Head of caudate nucleus (tissue), 42 donors: ENCODE measurements at regions not wholly inside any gene's neighbourhood (a gene's known extent, or its start where the extent isn't known, plus 50 kb on each side); places are given as distances from the start of the nearest gene placed in this dataset.
"Not testable (repeated sequence)": the region's sequence is repeated elsewhere in the genome, so short reads cannot be mapped to it uniquely, and the experiment has no call there.

Experiments
- DNase-seq, 42 donors: peaks; one replicate each; pipeline versions ENCODE4 v3.0.0 to v3.0.0-alpha.2; 2020 to 2021; ENCODE audit warnings: mixed read lengths in 7 of 42
- intact Hi-C: fragments of 100-400 bp; cut with DNase I; formaldehyde crosslinking; loops from one replicate; pipeline ENCODE4 v1.15.0; 2022

DNA sequence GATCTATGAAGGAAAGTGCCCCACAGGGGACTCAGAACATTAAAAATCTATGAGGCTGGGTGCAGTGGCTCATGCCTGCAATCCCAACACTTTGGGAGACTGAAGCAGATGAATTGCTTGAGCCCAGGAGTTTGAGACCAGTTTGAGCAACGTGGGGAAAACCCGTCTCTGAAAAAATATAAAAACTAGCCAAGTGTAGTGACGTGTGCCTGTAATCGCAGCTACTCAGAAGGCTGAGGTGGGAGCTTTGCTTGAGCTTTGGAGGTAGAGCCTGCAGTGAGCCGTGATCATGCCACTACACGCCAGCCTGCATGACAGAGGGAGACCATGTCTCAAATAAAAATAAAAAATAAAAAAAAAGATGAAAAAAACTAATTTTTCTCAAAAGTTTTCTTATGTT lies 1070.6 kb downstream of the PCDH9 start:
- intact Hi-C loops, result no loop called here

DNA sequence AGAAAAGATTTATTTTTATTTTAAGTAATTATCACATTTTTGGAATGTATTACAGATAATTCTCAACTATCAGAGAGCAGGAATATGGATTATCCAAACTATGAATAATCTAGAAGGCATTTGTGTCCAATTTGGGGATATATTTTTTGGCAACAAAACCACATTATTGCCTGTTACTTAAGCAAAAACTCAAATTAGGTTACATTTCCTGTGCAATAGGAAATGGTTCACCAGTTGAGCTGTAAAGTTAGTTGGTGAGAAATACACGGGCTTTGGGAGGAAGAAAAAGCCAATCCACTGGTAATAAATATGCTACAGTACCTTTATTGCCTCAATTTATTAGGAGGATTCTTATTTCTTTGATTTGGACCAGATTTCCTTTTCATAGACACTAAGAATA lies 1075.2 kb downstream of the PCDH9 start:
- DNase-seq, result no peak
- intact Hi-C loops, result no loop called here

More for the DNA sequence above, 1070.6 kb downstream of the PCDH9 start:
- no peak for DNase-seq

- no peak for DNase-seq
- intact Hi-C loops, result no loop called here
Measured at GRCh38 chr13:66154354-66154753, 1075.8 kb downstream of the PCDH9 start.

GRCh38 chr13:66152596-66152995 lies 1077.5 kb downstream of the PCDH9 start:
- intact Hi-C loops, result no loop called here
- DNase-seq, result no peak

DNA sequence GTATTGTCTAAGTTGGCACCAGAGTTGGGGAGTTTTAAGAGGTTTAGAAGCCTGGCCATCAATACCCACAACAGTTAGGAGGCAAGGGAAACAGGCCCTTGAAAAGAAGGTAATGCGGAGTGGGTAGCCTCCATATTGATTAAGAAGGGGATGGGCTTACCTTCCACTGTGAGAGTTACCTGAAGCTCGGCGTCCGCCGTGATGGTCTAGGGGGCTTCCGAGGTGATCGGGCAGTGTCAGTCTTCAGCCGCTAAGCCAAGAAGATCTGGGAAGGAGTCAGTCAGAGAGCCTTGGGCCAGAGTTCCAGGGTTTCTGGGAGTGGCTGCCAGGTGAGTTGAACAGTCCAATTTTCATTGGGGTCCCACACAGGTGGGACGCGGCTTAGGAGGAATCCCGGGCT lies 1085.8 kb downstream of the PCDH9 start:
- DNase-seq, intact Hi-C loops: not testable (repeated sequence)

DNA sequence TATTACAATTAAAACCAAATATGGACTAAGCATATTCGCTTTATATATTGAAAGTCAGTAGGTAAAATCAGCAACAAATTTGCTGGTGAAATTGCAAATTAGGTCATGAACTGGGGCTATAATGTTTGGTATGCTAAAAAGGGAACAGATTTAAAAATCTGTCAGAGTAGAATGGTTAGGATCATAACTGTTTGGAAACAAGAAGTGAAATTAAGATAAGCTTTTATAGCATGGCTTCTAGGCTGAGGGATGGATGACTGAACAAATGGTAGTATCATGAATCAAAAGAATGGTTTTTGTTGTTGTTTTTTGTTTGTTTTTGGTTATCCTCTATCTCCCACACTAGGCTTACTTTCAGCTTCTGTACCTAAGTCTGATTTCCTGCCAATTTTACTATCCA lies 1090.4 kb downstream of the PCDH9 start:
- intact Hi-C loops, result no loop called here
- DNase-seq, result no peak

GRCh38 chr13:66139250-66139649 lies 1090.9 kb downstream of the PCDH9 start:
- intact Hi-C loops, result no loop called here
- DNase-seq, result no peak

- intact Hi-C loops, result no loop called here
Measured at GRCh38 chr13:66138172-66138811, 1091.8 kb downstream of the PCDH9 start.

GRCh38 chr13:66137384-66137783 lies 1092.8 kb downstream of the PCDH9 start:
- no peak for DNase-seq

More at GRCh38 chr13:66138172-66138811, 1091.8 kb downstream of the PCDH9 start:
- no peak for DNase-seq

GRCh38 chr13:66128692-66129269 lies 1101.4 kb downstream of the PCDH9 start:
- intact Hi-C loops, result no loop called here
- no peak for DNase-seq

More at GRCh38 chr13:66137384-66137783, 1092.8 kb downstream of the PCDH9 start:
- intact Hi-C loops, result no loop called here

DNA sequence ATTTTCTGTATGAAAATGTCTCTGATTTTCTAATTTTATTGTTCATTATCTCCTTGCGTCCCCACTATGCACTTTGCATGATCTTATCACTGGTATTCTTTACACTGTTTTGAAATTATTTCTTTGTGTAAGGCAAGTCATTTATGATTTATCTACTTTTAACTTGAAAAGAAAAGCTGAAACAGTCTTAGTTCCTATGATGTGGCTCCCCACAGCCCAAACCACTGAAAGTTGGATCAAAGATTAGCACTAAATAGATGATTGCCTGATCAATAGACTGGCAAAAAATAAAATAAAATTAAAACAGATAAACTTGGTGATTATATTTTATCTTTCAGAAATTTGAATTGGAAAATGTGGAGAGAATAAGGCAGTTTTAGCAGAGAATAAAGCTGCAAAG lies 1101.9 kb downstream of the PCDH9 start:
- intact Hi-C loops, result no loop called here
- no peak for DNase-seq

DNA sequence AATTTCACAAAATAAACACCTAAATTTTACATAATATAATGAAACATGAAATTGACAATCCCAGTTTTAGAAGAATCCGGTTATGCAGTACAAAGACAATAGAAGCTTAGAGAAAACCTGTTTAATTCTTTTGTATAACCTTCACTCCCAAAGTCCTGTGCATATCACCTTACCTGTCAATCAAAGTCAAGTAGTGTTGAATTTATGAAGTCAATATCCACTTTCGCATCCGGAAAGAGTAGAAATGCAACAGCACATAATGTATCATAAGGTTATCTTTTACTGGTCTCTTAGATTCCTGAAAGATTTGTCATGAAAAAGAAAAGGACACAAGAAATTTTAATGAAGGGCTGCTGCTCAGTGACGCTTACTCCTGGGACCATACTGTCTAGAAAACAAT lies 1112.6 kb downstream of the PCDH9 start:
- DNase-seq, result no peak
- intact Hi-C loops, result no loop called here

DNA sequence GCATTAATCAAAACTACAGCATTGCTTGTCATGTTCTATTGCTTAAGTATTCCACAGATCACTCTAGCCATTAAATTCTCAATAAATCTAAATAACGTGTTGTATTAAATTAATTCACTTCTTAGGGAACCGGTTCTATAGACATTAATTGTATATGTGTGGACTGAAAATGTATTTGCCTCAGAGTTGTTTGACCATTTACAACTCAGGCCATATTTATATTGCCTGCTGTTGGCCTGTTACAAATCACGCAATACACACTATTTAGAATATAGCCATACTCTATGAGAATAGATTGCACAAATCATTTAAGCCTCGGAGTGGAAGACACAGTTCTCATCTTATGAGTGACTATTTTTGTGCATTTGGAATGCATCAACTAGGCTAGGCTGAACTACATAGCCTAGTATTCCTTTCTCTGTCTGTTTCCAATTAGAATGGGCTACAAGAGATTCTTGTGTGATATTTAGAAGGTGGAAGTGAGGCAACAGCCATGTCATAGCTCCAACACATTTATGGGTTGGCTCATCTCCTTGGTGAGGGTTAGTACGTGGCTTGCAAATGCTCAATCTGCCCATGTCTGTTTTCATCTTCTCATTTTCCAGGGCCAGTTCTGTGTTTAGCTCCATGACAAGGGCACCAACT lies 1116.1 kb downstream of the PCDH9 start:
- no peak for DNase-seq
- intact Hi-C loops, result no loop called here

GRCh38 chr13:66111628-66112027 lies 1118.5 kb downstream of the PCDH9 start:
- intact Hi-C loops, result no loop called here

DNA sequence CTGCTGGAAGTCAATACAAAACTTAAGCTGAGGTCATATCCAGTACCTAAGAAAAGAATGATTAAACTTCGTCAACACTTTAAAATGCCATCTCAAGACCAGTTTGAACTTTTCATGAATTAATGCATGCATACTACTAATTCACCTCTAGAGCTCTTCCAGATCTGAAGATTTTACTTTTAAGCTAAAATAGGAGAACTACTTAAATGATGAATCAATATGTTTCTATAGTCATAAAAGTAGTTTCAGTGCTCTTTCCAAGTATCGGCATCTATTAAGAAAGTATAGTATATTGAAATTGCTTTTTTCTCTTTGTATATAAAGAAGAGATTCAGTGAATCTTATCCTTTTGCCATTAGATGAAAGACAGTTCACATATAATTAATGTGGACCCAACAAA lies 1123.9 kb downstream of the PCDH9 start:
- intact Hi-C loops, result no loop called here
- no peak for DNase-seq

More at GRCh38 chr13:66111628-66112027, 1118.5 kb downstream of the PCDH9 start:
- DNase-seq, result no peak

DNA sequence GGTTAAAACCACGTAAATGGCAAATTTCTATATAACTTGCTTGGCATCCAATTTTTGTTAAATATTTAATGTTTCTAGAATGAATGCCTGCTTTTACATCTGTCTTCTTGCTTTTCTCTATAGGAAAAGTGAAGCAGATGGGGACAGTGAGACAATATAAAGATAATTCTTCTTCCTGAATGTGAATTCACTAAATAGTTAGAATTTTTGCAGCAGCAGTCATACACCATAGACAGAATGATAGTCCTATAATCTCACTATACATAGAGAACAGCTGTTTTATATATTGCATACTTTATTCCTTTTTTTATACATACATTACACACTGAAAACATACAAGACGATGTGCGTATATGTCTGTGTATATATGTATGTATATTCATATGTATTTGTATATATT lies 1127.3 kb downstream of the PCDH9 start:
- DNase-seq, result no peak
- intact Hi-C loops, result no loop called here

GRCh38 chr13:66099825-66100224 lies 1130.3 kb downstream of the PCDH9 start:
- intact Hi-C loops, result no loop called here
- DNase-seq, result no peak

DNA sequence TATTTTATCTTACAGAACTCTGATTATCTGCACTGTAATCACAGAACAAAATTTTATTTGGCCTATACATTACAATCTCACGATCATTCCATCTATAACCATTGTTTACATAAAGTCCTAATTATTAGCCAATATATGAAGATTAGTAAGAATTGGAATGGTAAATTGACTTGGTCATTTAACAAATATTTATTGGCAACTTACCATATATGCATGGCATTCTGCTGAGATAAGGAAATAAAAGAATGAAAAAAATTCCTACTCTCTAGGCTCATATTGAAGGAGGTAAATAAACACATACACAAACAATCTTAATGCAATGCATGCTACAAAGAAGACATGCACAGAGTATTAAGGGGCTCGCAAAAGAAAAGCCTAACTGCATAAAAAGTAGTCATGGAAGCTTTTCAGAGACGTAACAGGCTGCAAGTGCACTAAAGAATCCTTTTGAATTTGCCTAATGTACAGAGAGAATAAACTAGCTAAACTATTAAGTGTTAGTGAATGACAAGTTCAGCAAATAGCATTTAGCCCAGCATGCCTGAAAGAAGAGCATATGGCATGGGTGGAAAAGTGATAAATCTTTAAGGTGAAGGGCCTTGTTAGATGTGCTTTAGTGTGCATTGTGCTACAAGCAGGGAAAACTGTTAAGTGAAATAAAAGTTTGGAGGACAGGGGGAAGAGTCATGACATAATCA lies 1131.1 kb downstream of the PCDH9 start:
- intact Hi-C loops, result no loop called here
- DNase-seq, result no peak

DNA sequence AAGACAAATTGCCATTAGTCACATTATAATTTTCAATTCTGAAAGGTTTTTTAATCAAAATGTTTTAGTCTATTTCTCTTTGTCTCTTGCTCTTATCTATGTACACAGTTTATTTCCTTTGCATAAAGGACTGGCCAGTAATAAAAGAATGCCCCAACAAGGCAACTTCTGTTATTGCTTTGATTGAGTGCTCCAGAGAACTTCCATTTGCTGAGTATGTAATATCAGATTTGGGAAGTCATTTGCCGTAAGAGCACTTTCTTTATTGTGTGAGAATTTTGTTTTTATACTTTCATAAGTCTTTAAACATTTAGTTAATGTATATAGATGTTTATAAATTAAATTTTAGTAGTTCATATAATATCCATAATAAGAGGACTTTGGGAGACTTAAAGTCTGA lies 1140.4 kb downstream of the PCDH9 start:
- intact Hi-C loops, result no loop called here
- no peak for DNase-seq

- no peak for DNase-seq
- intact Hi-C loops, result no loop called here
Measured at GRCh38 chr13:66087269-66087710, 1142.8 kb downstream of the PCDH9 start.
